RPMI8226 (cell line): ENCODE measurements at regions not wholly inside any gene's neighbourhood (a gene's known extent, or its start where the extent isn't known, plus 50 kb on each side); places are given as distances from the start of the nearest gene placed in this dataset.
"Not testable (repeated sequence)": the region's sequence is repeated elsewhere in the genome, so short reads cannot be mapped to it uniquely, and the experiment has no call there.

Source experiments
- DNase-seq: peaks from one replicate; pipeline ENCODE4 v3.0.0-alpha.2; 2015

- DNase-seq, result not testable (repeated sequence)
Measured at GRCh38 chr9:42437057-42437759, 253.7 kb downstream of the SPATA31A6 start.

DNA sequence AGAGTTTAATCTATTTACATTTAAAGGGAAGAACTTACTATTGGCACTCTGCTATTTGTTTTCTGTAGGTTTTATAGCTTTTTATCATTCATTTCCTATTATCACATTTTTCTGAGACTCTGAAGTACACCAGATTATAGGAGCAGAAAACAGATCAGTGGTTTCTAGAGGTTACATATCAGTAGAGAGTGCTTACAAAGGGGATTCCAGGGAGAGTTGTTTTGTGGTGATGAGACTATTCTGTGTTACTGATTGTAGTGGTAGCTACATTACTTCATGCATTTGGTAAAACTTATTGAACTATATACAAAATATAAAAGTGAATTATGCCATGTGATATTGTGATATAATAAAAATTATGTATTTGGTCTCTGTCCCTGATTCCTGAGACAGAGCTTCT lies 259.2 kb downstream of the SPATA31A6 start:
- not testable (repeated sequence) for DNase-seq

DNA sequence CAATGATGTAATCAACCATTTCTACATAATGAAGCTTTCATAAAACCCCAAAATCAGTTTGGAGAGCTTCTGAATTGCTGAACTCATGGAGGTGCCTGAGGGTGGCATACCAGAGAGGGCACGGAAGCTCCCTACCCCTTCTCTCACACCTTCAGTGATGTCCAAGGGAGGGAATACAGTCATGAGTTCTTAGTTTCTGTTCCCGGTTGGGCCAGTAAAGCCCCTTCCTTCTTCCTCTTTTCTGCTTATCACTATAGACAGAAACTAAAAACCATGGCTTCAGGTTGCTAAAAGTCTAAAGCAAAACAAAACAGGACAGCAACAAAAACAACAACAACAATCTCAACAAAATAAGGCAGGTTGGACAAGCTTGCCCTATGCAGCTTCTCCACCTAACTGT lies 260.0 kb downstream of the SPATA31A6 start:
- DNase-seq, result not testable (repeated sequence)

GRCh38 chr9:42461436-42461835 lies 278.0 kb downstream of the SPATA31A6 start:
- not testable (repeated sequence) for DNase-seq

DNA sequence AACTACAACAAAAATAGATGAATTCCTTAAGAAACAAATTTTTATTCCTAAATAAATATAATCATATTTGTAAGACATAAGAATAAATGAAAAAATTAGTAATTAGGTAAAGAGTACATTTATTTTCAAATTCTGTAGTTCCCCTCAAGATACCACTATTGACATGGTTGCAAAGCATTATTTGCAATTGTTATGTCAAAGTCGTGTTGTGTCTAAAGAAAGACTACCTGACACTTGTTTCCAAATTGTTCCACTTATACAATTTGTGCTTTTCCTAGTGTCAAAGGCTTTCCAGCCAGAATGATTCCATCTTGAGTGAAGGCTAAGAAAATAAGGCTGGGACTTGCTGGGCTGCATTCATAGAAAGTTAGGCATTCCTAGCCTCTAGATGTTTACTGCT lies 278.4 kb downstream of the SPATA31A6 start:
- not testable (repeated sequence) for DNase-seq

DNA sequence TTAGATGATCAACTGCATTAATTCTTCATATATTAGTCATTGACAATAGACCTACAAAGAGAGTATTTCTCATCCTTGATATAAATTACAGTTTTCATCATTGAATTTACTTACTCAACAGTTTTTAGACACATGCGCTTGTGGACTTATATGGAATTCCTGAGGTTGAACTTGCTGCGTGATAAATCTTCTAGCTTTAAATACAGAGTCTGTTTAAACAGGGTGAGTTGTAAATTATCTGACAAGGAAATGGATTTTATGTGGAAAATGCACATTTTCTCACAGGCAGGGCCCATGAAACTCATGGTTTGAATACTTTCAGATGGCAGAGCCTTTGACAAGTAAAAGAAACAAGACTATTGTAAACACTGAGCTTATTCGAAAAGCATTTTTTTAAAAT lies 280.5 kb downstream of the SPATA31A6 start:
- not testable (repeated sequence) for DNase-seq

GRCh38 chr9:42470577-42470976 lies 287.1 kb downstream of the SPATA31A6 start:
- DNase-seq, result not testable (repeated sequence)

- DNase-seq, result not testable (repeated sequence)
Measured at GRCh38 chr9:42490989-42491388, 307.5 kb downstream of the SPATA31A6 start.

DNA sequence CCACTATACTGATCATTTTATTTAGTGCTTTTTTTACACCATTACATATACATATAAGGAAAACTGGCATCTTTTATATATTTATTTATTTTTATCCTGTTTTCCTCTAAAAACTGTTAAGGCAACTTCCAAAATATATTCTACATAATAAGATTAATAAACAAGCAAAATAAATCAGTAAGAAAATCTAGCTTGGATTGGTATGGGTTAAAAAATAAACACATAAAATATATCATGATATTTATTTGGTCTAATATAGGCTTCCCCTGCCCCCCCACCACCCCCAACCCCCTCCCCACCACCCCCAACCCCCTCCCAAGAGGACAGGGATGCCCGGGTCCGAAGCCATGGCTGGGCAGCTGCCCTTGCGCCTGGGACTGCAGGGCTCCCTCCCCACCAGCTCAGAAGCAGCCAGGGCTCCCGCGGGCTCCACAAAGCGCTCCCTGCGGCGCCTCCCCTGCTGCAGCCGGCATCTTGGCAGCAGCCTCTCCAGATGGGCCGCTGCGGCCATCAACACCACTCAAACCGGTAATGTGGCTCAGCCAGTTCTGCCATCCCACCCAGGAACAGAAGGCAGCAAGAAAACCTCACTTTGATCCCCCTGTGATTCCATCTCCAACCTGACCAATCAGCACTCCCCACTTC lies 319.3 kb downstream of the SPATA31A6 start:
- DNase-seq, result not testable (repeated sequence)

- not testable (repeated sequence) for DNase-seq
Measured at GRCh38 chr9:42508111-42508510, 324.7 kb downstream of the SPATA31A6 start.

DNA sequence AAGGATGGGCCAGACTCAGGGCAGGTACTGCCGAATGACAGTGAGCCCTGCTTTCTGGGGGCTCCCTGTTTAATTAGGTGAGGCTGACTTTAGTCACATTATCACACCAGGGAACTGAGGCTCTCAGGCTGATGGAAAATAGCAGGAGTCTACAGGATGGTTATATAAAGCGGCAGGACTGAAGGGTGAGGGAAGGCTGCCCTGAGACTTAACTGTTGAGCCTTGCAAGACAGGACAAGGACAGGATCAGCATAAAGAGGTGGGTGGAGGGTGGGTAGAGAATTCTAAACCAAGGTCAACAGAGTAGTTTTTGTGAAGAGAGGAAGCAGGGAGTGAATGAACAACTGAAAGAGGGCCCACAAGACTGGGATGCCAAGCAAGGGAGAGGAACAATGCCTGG lies 330.1 kb downstream of the SPATA31A6 start:
- not testable (repeated sequence) for DNase-seq

DNA sequence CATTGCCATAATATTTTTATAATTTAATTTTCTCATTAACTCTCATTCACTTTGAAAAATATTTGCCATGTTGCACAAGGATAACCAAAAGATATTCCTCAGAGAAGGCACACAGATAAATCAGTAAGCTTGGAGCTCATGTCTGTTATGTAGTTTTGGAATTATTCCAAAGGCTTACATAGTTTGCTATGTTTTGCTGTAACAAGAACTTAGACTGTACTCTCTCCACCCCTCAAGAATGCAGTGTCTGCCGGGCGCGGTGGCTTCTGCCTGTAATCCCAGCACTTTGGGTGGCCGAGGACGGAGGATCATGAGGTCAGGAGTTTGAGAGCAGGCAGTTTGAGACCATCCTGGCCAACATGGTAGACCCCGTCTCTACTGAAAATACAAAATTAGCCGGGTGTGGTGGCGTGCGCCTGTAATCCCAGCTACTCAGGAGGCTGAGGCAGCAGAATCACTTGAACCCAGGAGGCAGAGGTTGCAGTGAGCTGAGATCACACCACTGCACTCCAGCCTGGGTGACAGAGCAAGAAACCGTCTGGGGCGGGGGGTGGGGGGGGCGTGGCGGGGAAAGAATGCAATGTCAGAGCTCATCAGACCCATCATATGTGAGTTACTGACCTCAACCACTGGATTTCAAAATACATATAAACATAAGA lies 351.0 kb downstream of the SPATA31A6 start:
- DNase-seq, result not testable (repeated sequence)

GRCh38 chr9:42534984-42535325 lies 351.5 kb downstream of the SPATA31A6 start:
- not testable (repeated sequence) for DNase-seq

DNA sequence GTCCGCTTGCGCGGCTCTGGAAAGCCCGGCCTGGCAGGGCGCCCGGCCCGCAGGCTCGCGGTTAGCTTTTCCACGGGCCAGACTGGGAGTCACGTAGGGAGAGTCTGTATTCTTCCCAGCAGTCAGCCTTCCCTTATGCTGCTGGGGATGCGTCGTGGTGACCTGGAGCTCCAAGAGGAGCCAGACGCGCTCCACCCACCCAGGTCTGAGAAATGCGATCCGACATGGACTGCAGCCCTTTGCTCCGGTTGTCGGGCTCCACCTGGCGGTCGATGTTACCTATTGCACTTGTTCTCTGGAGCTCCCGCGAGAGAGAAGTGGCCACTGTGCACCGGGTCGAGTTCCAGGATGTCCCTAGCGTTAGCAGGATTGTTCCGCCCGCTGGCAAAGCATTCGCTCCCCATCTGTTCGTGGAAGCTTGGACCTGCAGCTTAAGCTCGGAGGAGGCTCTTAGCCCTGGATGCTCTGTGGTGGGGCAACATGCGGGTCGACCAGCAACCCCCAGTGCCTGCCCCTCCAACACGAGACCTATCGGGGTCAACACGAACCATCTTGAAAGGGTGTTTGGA lies 367.4 kb downstream of the SPATA31A6 start:
- not testable (repeated sequence) for DNase-seq

DNA sequence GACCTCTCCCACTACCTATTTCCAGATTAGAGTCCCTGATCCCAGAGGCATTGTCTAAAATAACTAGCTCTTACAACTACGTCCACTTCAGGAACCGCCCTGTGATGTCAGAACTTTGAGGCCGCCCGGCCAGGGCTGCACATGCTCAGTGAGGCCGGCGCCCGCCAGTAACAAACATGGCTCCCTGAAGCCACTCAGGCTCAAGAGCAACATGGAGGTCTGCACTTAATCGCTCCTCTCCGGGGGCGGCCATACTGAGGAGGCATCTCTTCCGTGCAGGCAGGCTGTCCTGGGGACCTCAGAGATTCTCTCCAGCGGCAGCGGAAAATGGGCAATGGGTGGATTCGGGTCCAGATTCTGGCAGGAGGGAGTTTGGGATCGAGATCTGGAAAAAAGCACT lies 385.1 kb downstream of the SPATA31A6 start:
- DNase-seq, result not testable (repeated sequence)

- DNase-seq, result not testable (repeated sequence)
Measured at GRCh38 chr9:42568942-42569556, 385.6 kb downstream of the SPATA31A6 start.

GRCh38 chr9:42577851-42578250 lies 394.4 kb downstream of the SPATA31A6 start:
- not testable (repeated sequence) for DNase-seq
